Pancreas (tissue), 10 donors: ENCODE measurements at regions not wholly inside any gene's neighbourhood (a gene's known extent, or its start where the extent isn't known, plus 50 kb on each side); places are given as distances from the start of the nearest gene placed in this dataset.

Source experiments
- ATAC-seq, 4 donors: fragments of 200-7000 bp; cut with Tn5 transposase; one replicate each; pipeline versions ENCODE4 v1.8.0 to v1.9.1; 2020; ENCODE audit warnings: mild to moderate bottlenecking in 4 of 4, moderate library complexity in 4 of 4
- DNase-seq, 6 donors: peaks; one replicate each; pipeline ENCODE4 v3.0.0-alpha.2; 2020
- FAIRE-seq: peaks from 2 replicates; lab custom pipeline; 2012; peaks lifted over from hg19 to GRCh38; lab: Jason Lieb, UNC
- H3K27ac ChIP-seq, 4 donors: fragments of 200-600 bp; sonication (generic); 1 replicate in 3 of 4; 2 replicates in 1 of 4; pipeline versions ENCODE4 v1.5.0 to v1.8.0; 2020
- H3K27me3 ChIP-seq, 4 donors: fragments of 200-600 bp; one replicate each; pipeline ENCODE4 v1.8.0; 2021
- H3K36me3 ChIP-seq, 3 donors: fragments of 200-600 bp; sonication (generic) in 1 of 3; one replicate each; pipeline versions ENCODE4 v1.5.0 to v1.8.0; 2020 to 2021
- H3K4me1 ChIP-seq, 3 donors: fragments of 200-600 bp; one replicate each; pipeline ENCODE4 v1.8.0; 2021
- H3K4me3 ChIP-seq, 4 donors: fragments of 200-600 bp; sonication (generic) in 2 of 4; one replicate each; pipeline versions ENCODE4 v1.5.0 to v1.8.0; 2020 to 2021
- H3K9me3 ChIP-seq, 4 donors: fragments of 200-600 bp; one replicate each; pipeline ENCODE4 v1.8.0; 2021
- WGBS, 2 donors: extraction: QIAGEN DNeasy Blood & Tissue Kit; methylation state at CpG; one replicate each; pipeline ENCODE4 v1.1.7; 2013; 5-methylcytosine and 5-hydroxymethylcytosine counted together
- intact Hi-C, 3 donors: fragments of 100-400 bp; cut with DNase I; formaldehyde crosslinking; loops; one replicate each; pipeline versions ENCODE4 v1.11.1 to v1.14.2; 2022
- TF ChIP-seq, protein P1 (sequence below), 4 donors: fragments of 200-600 bp; sonication (generic) in 3 of 4; IDR thresholded peaks; one replicate each; pipeline versions ENCODE4 v1.5.0 to v1.8.0; 2021; ENCODE audit warnings: antibody characterized with exemption in 4 of 4
- donor health status: healthy with polysubstance abuse.
- donor health status: DM: no; HTN: no; CAD: no; lungs with moderate emphysema.
- donor health status: DM: no; HTN: no; CAD: no.
- donor health status: control.
- donor health status: control.
- donor health status: Bipolar disorder and iron deficiency.
- donor health status: DM: yes; HTN: yes; CAD: no.
- donor health status: DM: no; HTN: no; CAD: no.
- donor health status: DM: no; HTN: no; CAD: no.
- donor health status: DM: yes; HTN: yes; CAD: no.

DNA sequence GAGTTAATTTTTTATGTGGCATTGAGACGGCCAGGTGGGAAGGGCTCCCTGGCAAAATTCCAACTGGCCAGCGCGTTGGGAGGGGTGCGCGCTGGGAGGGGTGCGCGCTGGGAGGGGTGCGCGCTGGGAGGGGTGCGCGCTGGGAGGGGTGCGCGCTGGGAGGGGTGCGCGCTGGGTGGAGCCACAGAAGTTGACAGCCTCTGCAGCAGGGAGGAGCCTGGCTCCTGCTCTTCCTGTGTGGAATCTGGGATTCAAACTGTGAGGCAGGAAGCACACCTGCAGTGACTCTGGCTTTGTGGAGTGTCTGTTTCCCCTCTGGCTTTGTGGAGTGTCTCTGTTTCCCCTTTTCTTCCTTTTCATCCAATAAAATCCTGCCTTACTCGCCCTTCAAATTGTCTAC, 147.9 kb upstream of the CBLN2 start:
- Histone ChIP-seq H3K4me1 (no peaks in the 10 kb centered on the region), H3K27ac (no peak overlapping the region), H3K36me3 (no peaks in the 10 kb centered on the region), H3K27me3 (peaks cover 0 to under 1% (median 0%) of the 10 kb centered on the region in 4 donors), H3K9me3 (no peaks in the 10 kb centered on the region), H3K4me3 (peak overlapping the region in 2 of 4 donors; percentile 22 to 34)
- 1 to 2% methylated on average over 15 to 16 of the region's 16 CpGs for WGBS, 2 donors
- intact Hi-C loops: no loop called here
- FAIRE-seq (no peak), ATAC-seq (peak; percentile 70 to 92 (median 80)), DNase-seq (peak in 4 of 6 donors; percentile 13 to 37 (median 32))
- TF ChIP-seq, protein P1, sequence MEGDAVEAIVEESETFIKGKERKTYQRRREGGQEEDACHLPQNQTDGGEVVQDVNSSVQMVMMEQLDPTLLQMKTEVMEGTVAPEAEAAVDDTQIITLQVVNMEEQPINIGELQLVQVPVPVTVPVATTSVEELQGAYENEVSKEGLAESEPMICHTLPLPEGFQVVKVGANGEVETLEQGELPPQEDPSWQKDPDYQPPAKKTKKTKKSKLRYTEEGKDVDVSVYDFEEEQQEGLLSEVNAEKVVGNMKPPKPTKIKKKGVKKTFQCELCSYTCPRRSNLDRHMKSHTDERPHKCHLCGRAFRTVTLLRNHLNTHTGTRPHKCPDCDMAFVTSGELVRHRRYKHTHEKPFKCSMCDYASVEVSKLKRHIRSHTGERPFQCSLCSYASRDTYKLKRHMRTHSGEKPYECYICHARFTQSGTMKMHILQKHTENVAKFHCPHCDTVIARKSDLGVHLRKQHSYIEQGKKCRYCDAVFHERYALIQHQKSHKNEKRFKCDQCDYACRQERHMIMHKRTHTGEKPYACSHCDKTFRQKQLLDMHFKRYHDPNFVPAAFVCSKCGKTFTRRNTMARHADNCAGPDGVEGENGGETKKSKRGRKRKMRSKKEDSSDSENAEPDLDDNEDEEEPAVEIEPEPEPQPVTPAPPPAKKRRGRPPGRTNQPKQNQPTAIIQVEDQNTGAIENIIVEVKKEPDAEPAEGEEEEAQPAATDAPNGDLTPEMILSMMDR (IDR thresholded peaks at IDR 0.05): no peak

DNA sequence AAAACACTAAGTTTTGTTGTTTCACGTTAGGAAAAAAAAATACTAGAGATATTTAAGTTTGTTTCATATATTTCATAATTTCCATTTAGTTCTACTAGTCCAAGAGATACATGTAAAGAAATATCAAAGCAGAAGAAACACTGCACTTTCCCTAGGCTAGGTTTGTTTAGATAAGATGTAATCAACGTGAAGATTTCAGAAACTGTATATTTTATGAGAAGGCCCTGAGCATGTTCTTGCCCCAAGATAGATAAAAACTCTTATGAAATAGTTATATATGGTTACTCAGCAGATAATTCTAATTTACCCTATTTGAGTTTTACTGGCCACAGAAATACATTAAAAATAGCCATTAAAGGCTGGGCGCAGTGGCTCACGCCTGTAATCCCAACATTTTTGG, 143.6 kb upstream of the CBLN2 start:
- Histone ChIP-seq H3K27ac (no peak overlapping the region), H3K4me3 (no peak overlapping the region), H3K27me3 (peaks cover 0 to 4% (median 0%) of the 10 kb centered on the region in 4 donors), H3K9me3 (no peaks in the 10 kb centered on the region), H3K4me1 (no peaks in the 10 kb centered on the region), H3K36me3 (no peaks in the 10 kb centered on the region)
- DNase-seq (no peak), ATAC-seq (no peak), FAIRE-seq (no peak)
- TF ChIP-seq, protein P1 (IDR thresholded peaks at IDR 0.05): no peak
- 62 to 69% methylated on average over 4 of the region's 4 CpGs for WGBS, 2 donors
- intact Hi-C loops: no loop called here

DNA sequence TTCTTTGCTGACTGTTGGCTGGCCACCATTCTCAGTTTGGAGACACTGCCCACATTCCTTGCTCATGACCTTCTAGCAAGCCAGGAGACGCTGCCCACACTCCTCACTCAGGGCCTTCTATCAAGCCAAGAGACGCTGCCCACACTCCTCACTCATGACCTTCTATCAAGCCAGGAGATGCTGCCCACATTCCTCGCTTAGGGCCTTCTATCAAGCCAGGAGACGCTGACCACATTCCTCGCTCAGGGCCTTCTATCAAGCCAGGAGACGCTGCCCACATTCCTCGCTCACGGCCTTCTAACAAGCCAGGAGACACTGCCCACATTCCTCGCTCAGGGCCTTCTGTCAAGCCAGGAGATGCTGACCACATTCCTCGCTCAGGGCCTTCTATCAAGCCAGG, 131.3 kb upstream of the CBLN2 start:
- H3K4me3 ChIP-seq: no peak overlapping the region
- peaks cover 0 to 5% (median 0%) of the 10 kb centered on the region in 4 donors for H3K27me3 ChIP-seq
- no peak for FAIRE-seq
- no peak for ATAC-seq
- no peaks in the 10 kb centered on the region for H3K36me3 ChIP-seq
- TF ChIP-seq, protein P1 (IDR thresholded peaks at IDR 0.05): no peak
- 49 to 52% methylated on average over 10 of the region's 10 CpGs for WGBS, 2 donors
- intact Hi-C loops: no loop called here
- no peaks in the 10 kb centered on the region for H3K9me3 ChIP-seq
- no peak overlapping the region for H3K27ac ChIP-seq
- no peaks in the 10 kb centered on the region for H3K4me1 ChIP-seq
- DNase-seq: no peak

DNA sequence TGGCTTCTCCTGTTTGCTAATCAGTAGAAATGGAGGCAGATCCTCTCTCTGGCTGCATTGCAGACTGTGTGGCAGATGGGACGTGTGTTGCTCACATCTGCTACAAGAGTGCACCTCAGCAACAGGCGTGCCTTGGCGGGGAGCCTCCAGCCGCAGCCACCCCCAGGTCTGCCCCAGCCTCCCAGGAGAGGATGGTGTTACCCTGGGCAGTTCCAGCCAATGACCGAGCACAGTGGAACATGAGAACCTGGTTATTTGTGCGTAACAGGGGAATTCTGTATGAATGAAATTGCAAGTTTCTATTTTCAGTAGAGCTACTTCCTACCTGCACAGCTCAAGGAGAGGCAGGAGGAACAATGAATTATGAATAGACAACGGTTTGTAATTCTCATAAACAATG, 130.6 kb upstream of the CBLN2 start:
- Histone ChIP-seq H3K4me1 (no peaks in the 10 kb centered on the region), H3K4me3 (no peak overlapping the region), H3K36me3 (no peaks in the 10 kb centered on the region), H3K27ac (no peak overlapping the region), H3K9me3 (no peaks in the 10 kb centered on the region), H3K27me3 (peaks cover 0 to 5% (median 0%) of the 10 kb centered on the region in 4 donors)
- FAIRE-seq (no peak), ATAC-seq (no peak), DNase-seq (no peak)
- 53 to 62% methylated on average over 7 of the region's 7 CpGs for WGBS, 2 donors
- TF ChIP-seq, protein P1 (IDR thresholded peaks at IDR 0.05): no peak
- intact Hi-C loops: no loop called here

DNA sequence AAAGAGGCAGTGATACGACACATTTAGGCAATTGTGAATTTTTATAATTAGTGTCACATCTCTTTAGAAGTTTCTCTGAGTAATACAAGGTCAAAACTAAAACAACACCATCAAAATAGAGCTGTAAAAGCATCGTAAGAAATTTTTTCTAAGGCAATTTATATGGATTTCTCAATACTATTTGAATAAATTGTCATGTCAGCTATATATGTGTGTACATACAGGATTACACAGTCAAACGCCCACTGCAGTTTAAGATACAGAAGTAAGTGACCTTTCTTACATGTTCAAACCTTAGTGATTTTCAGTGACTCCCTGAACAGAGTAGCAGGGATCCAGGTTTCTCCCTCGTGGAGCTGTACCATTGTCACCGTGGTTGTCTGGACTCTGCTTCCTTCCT, 129.1 kb upstream of the CBLN2 start:
- no peak overlapping the region for H3K27ac ChIP-seq
- peaks cover 0 to under 1% (median 0%) of the 10 kb centered on the region in 4 donors for H3K27me3 ChIP-seq
- ATAC-seq (no peak), DNase-seq (no peak), FAIRE-seq (no peak)
- no peaks in the 10 kb centered on the region for H3K36me3 ChIP-seq
- H3K4me3 ChIP-seq: no peak overlapping the region
- 32 to 37% methylated on average over 5 of the region's 5 CpGs for WGBS, 2 donors
- no peaks in the 10 kb centered on the region for H3K9me3 ChIP-seq
- TF ChIP-seq, protein P1 (IDR thresholded peaks at IDR 0.05): no peak
- no peaks in the 10 kb centered on the region for H3K4me1 ChIP-seq
- intact Hi-C loops: no loop called here
